Left cardiac atrium (tissue), 4 donors: ENCODE measurements at regions not wholly inside any gene's neighbourhood (a gene's known extent, or its start where the extent isn't known, plus 50 kb on each side); places are given as distances from the start of the nearest gene placed in this dataset.
"Not testable (repeated sequence)": the region's sequence is repeated elsewhere in the genome, so short reads cannot be mapped to it uniquely, and the experiment has no call there.

ENCODE experiments used
- ATAC-seq, 2 donors: fragments of 200-7000 bp; cut with Tn5 transposase; one replicate each; pipeline ENCODE4 v1.9.1; 2020; ENCODE audit warnings: mild to moderate bottlenecking in 2 of 2, moderate library complexity in 2 of 2
- DNase-seq: peaks from one replicate; pipeline ENCODE4 v3.0.0-alpha.2; 2020
- intact Hi-C, 2 donors: fragments of 100-400 bp; cut with DNase I; formaldehyde crosslinking; loops; one replicate each; pipeline versions ENCODE4 v1.14.1 to v1.15.1; 2022 to 2023
- donor health status: DM: no; HTN: yes; CAD: no.
- donor health status: DM: no; HTN: yes; CAD: no; lungs with severe emphysema.
- donor health status: DM: yes; HTN: yes; CAD: no.
- donor health status: Dilated cardiomyopathy.

GRCh38 chr4:1548827-1549637 is 135.1 kb downstream of the FAM53A start:
- ATAC-seq = peak; percentile 83 to 85
- intact Hi-C loops = not testable (repeated sequence)
- DNase-seq = peak; percentile 52

- DNase-seq (peak; percentile 82), ATAC-seq (peak; percentile 80 to 84)
- intact Hi-C loops = no loop called here
These were observed 136.0 kb downstream of the FAM53A start for GRCh38 chr4:1547856-1548826.

- ATAC-seq (no peak), DNase-seq (no peak)
- intact Hi-C loops = no loop called here
These were observed 136.8 kb downstream of the FAM53A start for GRCh38 chr4:1547131-1547855.

- ATAC-seq (no peak), DNase-seq (no peak)
- intact Hi-C loops = no loop called here
These were observed 138.6 kb upstream of the NKX1-1 start for GRCh38 chr4:1544861-1545281.

GRCh38 chr4:1544435-1544834 is 138.2 kb upstream of the NKX1-1 start:
- DNase-seq, intact Hi-C loops, ATAC-seq: not testable (repeated sequence)

- no peak for ATAC-seq
- no peak for DNase-seq
- intact Hi-C loops = no loop called here
These were observed 137.7 kb upstream of the NKX1-1 start for GRCh38 chr4:1543976-1544375.

- intact Hi-C loops = no loop called here
- ATAC-seq = no peak
- no peak for DNase-seq
These were observed 137.3 kb upstream of the NKX1-1 start for GRCh38 chr4:1543561-1543960.

GRCh38 chr4:1542516-1543320 is 136.5 kb upstream of the NKX1-1 start:
- ATAC-seq (no peak), DNase-seq (no peak)
- intact Hi-C loops = no loop called here

GRCh38 chr4:1542226-1542490 is 135.9 kb upstream of the NKX1-1 start:
- ATAC-seq (no peak), DNase-seq (no peak)
- intact Hi-C loops = no loop called here

GRCh38 chr4:1541449-1542225 is 135.4 kb upstream of the NKX1-1 start:
- ATAC-seq (peak; percentile 24 to 31), DNase-seq (peak; percentile 46)
- intact Hi-C loops = no loop called here

- intact Hi-C loops = no loop called here
- DNase-seq (no peak), ATAC-seq (no peak)
These were observed 134.5 kb upstream of the NKX1-1 start for GRCh38 chr4:1540601-1541375.

- ATAC-seq = no peak
- intact Hi-C loops = no loop called here
- DNase-seq = no peak
These were observed 133.8 kb upstream of the NKX1-1 start for GRCh38 chr4:1539859-1540600.

- intact Hi-C loops = no loop called here
- peak; percentile 9 for DNase-seq
- ATAC-seq = no peak
These were observed 132.9 kb upstream of the NKX1-1 start for GRCh38 chr4:1538941-1539772.

GRCh38 chr4:1538096-1538410 is 131.8 kb upstream of the NKX1-1 start:
- DNase-seq (peak; percentile 12), ATAC-seq (no peak)
- intact Hi-C loops = no loop called here

- DNase-seq = peak; percentile 17
- no peak for ATAC-seq
- intact Hi-C loops = no loop called here
These were observed 131.3 kb upstream of the NKX1-1 start for GRCh38 chr4:1537410-1538095.
